ENCODE measurements at regions not wholly inside any gene's neighbourhood (a gene's known extent, or its start where the extent isn't known, plus 50 kb on each side); places are given as distances from the start of the nearest gene placed in this dataset.

DNA sequence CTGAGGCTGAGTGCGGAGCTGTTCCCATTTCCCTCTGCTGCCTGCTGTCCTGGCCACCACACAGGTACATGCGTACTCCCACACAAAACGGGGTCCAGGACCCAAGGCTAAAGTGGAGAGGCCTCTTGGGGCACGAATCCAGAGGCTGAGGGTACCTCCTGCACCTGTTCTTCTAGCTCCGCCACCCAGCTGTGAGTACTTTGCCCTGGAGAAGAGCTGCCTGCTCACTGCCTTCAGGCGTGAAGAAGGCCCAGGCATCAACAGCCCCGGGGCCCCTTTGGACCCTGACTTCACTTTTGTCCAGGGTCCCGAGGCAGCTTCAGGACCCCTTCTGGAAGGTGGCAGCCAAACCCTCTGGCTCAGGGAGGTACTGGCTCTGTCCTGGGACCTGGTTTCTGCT is 88.6 kb downstream of the HIF1AN start:
- TF ChIP-seq, protein P1, sequence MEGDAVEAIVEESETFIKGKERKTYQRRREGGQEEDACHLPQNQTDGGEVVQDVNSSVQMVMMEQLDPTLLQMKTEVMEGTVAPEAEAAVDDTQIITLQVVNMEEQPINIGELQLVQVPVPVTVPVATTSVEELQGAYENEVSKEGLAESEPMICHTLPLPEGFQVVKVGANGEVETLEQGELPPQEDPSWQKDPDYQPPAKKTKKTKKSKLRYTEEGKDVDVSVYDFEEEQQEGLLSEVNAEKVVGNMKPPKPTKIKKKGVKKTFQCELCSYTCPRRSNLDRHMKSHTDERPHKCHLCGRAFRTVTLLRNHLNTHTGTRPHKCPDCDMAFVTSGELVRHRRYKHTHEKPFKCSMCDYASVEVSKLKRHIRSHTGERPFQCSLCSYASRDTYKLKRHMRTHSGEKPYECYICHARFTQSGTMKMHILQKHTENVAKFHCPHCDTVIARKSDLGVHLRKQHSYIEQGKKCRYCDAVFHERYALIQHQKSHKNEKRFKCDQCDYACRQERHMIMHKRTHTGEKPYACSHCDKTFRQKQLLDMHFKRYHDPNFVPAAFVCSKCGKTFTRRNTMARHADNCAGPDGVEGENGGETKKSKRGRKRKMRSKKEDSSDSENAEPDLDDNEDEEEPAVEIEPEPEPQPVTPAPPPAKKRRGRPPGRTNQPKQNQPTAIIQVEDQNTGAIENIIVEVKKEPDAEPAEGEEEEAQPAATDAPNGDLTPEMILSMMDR (IDR thresholded peaks at IDR 0.05), result no peak
- no peak for TF ChIP-seq POLR2A (IDR thresholded peaks at IDR 0.05)
